ENCODE measurements at regions not wholly inside any gene's neighbourhood (a gene's known extent, or its start where the extent isn't known, plus 50 kb on each side); places are given as distances from the start of the nearest gene placed in this dataset.

GRCh38 chr7:47215049-47215448 lies 366.9 kb downstream of the TNS3 start:
- Mint-ChIP-seq H3K9me3 (peaks cover 7% of the 10 kb centered on the region), H3K27ac (no peak overlapping the region), H3K36me3 (ENCODE audit: low read depth) (no peaks in the 10 kb centered on the region; the same call in 2 of the 3 replicates), H3K4me1 (peaks cover 11% of the 10 kb centered on the region; the same call in 2 of the 3 replicates), H3K4me3 (no peak overlapping the region), H3K27me3 (ENCODE audit: insufficient read depth, low read depth, poor library complexity) (no peaks in the 10 kb centered on the region)
- Histone ChIP-seq H4K20me1 (replicated peaks; ENCODE audit: insufficient read depth) (no peaks in the 10 kb centered on the region), H3K4me1 (ENCODE audit: insufficient read depth) (no peaks in the 10 kb centered on the region), H3K36me3 (ENCODE audit: insufficient read depth) (no peaks in the 10 kb centered on the region), H2AFZ (no peak overlapping the region), H3K27ac (ENCODE audit: low read depth) (no peak overlapping the region), H3K79me2 (replicated peaks; ENCODE audit: insufficient read depth) (no peaks in the 10 kb centered on the region), H3K27me3 (ENCODE audit: insufficient read depth) (no peaks in the 10 kb centered on the region), H3K4me3 (no peak overlapping the region), H3K9me2 (ENCODE audit: insufficient read depth) (no peaks in the 10 kb centered on the region), H3F3A (replicated peaks; ENCODE audit: low read depth) (no peaks in the 10 kb centered on the region), H3K4me2 (no peak overlapping the region)
- ATAC-seq, result no peak
- DNase-seq (ENCODE audit: low spot score), result no peak
- no peak for TF ChIP-seq EZH2 (IDR thresholded peaks at IDR 0.05; ENCODE audit: low read depth, unreplicated experiment)
- TF ChIP-seq ZNF331 (CRISPR knock-in tag; IDR thresholded peaks at IDR 0.05; ENCODE audit: low read depth), result no peak
- no peak for TF ChIP-seq STAT1 (IDR thresholded peaks at IDR 0.05; ENCODE audit: unreplicated experiment)
- no peak for TF ChIP-seq JUNB (IDR thresholded peaks at IDR 0.05; ENCODE audit: unreplicated experiment)
- TF ChIP-seq ZNF462 (CRISPR knock-in tag; IDR thresholded peaks at IDR 0.05), result no peak
- no peak for TF ChIP-seq CTCF (conservative IDR thresholded peaks at IDR 0.05; ENCODE audit: low read depth in 2 of 2)
- TF ChIP-seq REST (IDR thresholded peaks at IDR 0.05; ENCODE audit: unreplicated experiment), result no peak
